PC-9 (cell line): ENCODE measurements at regions not wholly inside any gene's neighbourhood (a gene's known extent, or its start where the extent isn't known, plus 50 kb on each side); places are given as distances from the start of the nearest gene placed in this dataset.

Experiments used
- BruUV-seq: library from RNA; stranded (reverse); fragments of 400-500 nt; replicated peaks from 2 replicates; lab custom pipeline; 2021; lab: Mats Ljungman, UMichigan
- CTCF ChIA-PET: fragments of 300-600 bp; sonication (Branson Sonifier 250); formaldehyde crosslinking; loops from one replicate; lab custom pipeline; 2022; ENCODE audit warnings: antibody characterized with exemption; lab: Charles Lee
- POLR2A ChIA-PET: fragments of 300-600 bp; sonication (Branson Sonifier 250); formaldehyde crosslinking; loops from one replicate; lab custom pipeline; 2022; ENCODE audit warnings: antibody characterized with exemption; ENCODE audit not compliant: unreplicated experiment; lab: Charles Lee
- DNase-seq, 2 experiments: peaks; one replicate each; pipeline versions ENCODE4 v3.0.0 to v3.0.0-alpha.2; 2015 to 2022; ENCODE audit warnings: mixed read lengths in 1 of 2
- H2AFZ ChIP-seq: fragments of 200-600 bp; sonication (generic); 2 replicates; pipeline ENCODE4 v1.8.1; 2017; ENCODE audit warnings: antibody characterized with exemption
- H3F3A ChIP-seq: fragments of 200-600 bp; sonication (generic); 2 replicates; pipeline ENCODE4 v1.8.1; 2017; ENCODE audit warnings: antibody characterized with exemption, mild to moderate bottlenecking, low read depth; ENCODE audit not compliant: insufficient read depth
- H3K27ac ChIP-seq: fragments of 200-600 bp; sonication (generic); 2 replicates; pipeline ENCODE4 v1.6.1; 2016; ENCODE audit warnings: mixed run types
- H3K27me3 ChIP-seq: fragments of 200-600 bp; sonication (generic); 2 replicates; pipeline ENCODE4 v1.6.1; 2016; ENCODE audit warnings: low read depth, mixed run types; ENCODE audit not compliant: insufficient read depth
- H3K36me3 ChIP-seq: fragments of 200-600 bp; sonication (generic); 2 replicates; pipeline ENCODE4 v1.6.1; 2016; ENCODE audit warnings: low read depth, mixed run types
- H3K4me1 ChIP-seq: fragments of 200-600 bp; sonication (generic); replicated peaks from 2 replicates; pipeline ENCODE4 v1.6.1; 2016; ENCODE audit warnings: mixed run types; ENCODE audit not compliant: insufficient read depth
- H3K4me2 ChIP-seq: fragments of 200-600 bp; sonication (generic); 2 replicates; pipeline ENCODE4 v1.6.1; 2017; ENCODE audit warnings: mixed run types
- H3K4me3 ChIP-seq: fragments of 200-600 bp; sonication (generic); 2 replicates; pipeline ENCODE4 v1.6.1; 2016; ENCODE audit warnings: mixed run types
- H3K79me2 ChIP-seq: fragments of 200-600 bp; sonication (generic); 2 replicates; pipeline ENCODE4 v1.6.1; 2017; ENCODE audit warnings: low read depth, mixed run types
- H3K9me2 ChIP-seq: fragments of 200-600 bp; sonication (generic); 2 replicates; pipeline ENCODE4 v1.8.1; 2017; ENCODE audit warnings: mild to moderate bottlenecking; ENCODE audit not compliant: insufficient read depth
- H3K9me3 ChIP-seq: fragments of 200-600 bp; sonication (generic); 2 replicates; pipeline ENCODE4 v1.8.1; 2016; ENCODE audit warnings: low read depth; ENCODE audit not compliant: insufficient read depth
- H4K20me1 ChIP-seq: fragments of 200-600 bp; sonication (generic); 2 replicates; pipeline ENCODE4 v1.8.1; 2017; ENCODE audit not compliant: insufficient read depth
- CTCF ChIP-seq: fragments of 200-600 bp; sonication (generic); conservative IDR thresholded peaks from 2 replicates; pipeline ENCODE4 v1.6.1; 2017; ENCODE audit warnings: mixed run types, antibody characterized with exemption, mild to moderate bottlenecking, moderate library complexity
- EZH2 ChIP-seq: fragments of 200-600 bp; sonication (generic); IDR thresholded peaks from 2 replicates; pipeline ENCODE4 v1.8.0; 2017; ENCODE audit warnings: antibody characterized with exemption, low read depth
- intact Hi-C: fragments of 100-400 bp; cut with micrococcal nuclease; formaldehyde crosslinking; loops from one replicate; pipeline ENCODE4 v1.10.0; 2022; ENCODE audit not compliant: unreplicated experiment

GRCh38 chr19:31546205-31546960 lies 197.1 kb upstream of the TSHZ3 start:
- H3K9me3 ChIP-seq: no peaks in the 10 kb centered on the region
- H3K79me2 ChIP-seq: no peaks in the 10 kb centered on the region
- ChIA-PET POLR2A (no interaction called here), CTCF (no interaction called here)
- intact Hi-C loops: no loop called here
- H3K27ac ChIP-seq: no peak overlapping the region
- TF ChIP-seq CTCF (no peak), EZH2 (no peak)
- no peak overlapping the region for H3K4me3 ChIP-seq
- no peak for DNase-seq
- no peaks in the 10 kb centered on the region for H3F3A ChIP-seq
- no peaks in the 10 kb centered on the region for H3K36me3 ChIP-seq
- H3K4me2 ChIP-seq: no peak overlapping the region
- H3K9me2 ChIP-seq: no peaks in the 10 kb centered on the region
- H3K27me3 ChIP-seq: 0 out of 2 replicates have a peak, but pooled peaks cover 1% of the 10 kb centered on the region
- BruUV-seq: no TSS peak
- no peak overlapping the region for H2AFZ ChIP-seq
- H4K20me1 ChIP-seq: no peaks in the 10 kb centered on the region
- H3K4me1 ChIP-seq: no peaks in the 10 kb centered on the region

- Histone ChIP-seq H3K27ac (no peak overlapping the region), H3K36me3 (no peaks in the 10 kb centered on the region), H4K20me1 (no peaks in the 10 kb centered on the region), H3K9me2 (no peaks in the 10 kb centered on the region), H2AFZ (no peak overlapping the region), H3K4me2 (no peak overlapping the region), H3K79me2 (no peaks in the 10 kb centered on the region), H3F3A (no peaks in the 10 kb centered on the region), H3K4me3 (no peak overlapping the region), H3K4me1 (no peaks in the 10 kb centered on the region), H3K9me3 (no peaks in the 10 kb centered on the region), H3K27me3 (no peaks in the 10 kb centered on the region)
- ChIA-PET POLR2A (no interaction called here), CTCF (no interaction called here)
- BruUV-seq: no TSS peak
- intact Hi-C loops: no loop called here
- DNase-seq: no peak
- peak; percentile 33; the same call in 1 of the 2 replicates for TF ChIP-seq CTCF
- TF ChIP-seq EZH2: no peak
Measured at GRCh38 chr19:31548941-31549340, 199.7 kb upstream of the TSHZ3 start.

- H3K27me3 ChIP-seq: peaks cover 20% of the 10 kb centered on the region
- H3K4me3 ChIP-seq: no peak overlapping the region
- H3K27ac ChIP-seq: no peak overlapping the region
- intact Hi-C loops: no loop called here
- H3K4me2 ChIP-seq: no peak overlapping the region
- H3F3A ChIP-seq: no peaks in the 10 kb centered on the region
- DNase-seq: no peak
- no peaks in the 10 kb centered on the region for H3K9me3 ChIP-seq
- H3K9me2 ChIP-seq: no peaks in the 10 kb centered on the region
- no peaks in the 10 kb centered on the region for H3K36me3 ChIP-seq
- H3K4me1 ChIP-seq: no peaks in the 10 kb centered on the region
- TF ChIP-seq CTCF (no peak), EZH2 (no peak)
- no peaks in the 10 kb centered on the region for H3K79me2 ChIP-seq
- no TSS peak for BruUV-seq
- CTCF ChIA-PET: no interaction called here
- no peaks in the 10 kb centered on the region for H4K20me1 ChIP-seq
- H2AFZ ChIP-seq: no peak overlapping the region
- POLR2A ChIA-PET: no interaction called here
Measured at GRCh38 chr19:31553112-31553845, 204.0 kb upstream of the TSHZ3 start.
